ENCODE measurements at regions not wholly inside any gene's neighbourhood (a gene's known extent, or its start where the extent isn't known, plus 50 kb on each side); places are given as distances from the start of the nearest gene placed in this dataset.
"Not testable (repeated sequence)": the region's sequence is repeated elsewhere in the genome, so short reads cannot be mapped to it uniquely, and the experiment has no call there.

DNA sequence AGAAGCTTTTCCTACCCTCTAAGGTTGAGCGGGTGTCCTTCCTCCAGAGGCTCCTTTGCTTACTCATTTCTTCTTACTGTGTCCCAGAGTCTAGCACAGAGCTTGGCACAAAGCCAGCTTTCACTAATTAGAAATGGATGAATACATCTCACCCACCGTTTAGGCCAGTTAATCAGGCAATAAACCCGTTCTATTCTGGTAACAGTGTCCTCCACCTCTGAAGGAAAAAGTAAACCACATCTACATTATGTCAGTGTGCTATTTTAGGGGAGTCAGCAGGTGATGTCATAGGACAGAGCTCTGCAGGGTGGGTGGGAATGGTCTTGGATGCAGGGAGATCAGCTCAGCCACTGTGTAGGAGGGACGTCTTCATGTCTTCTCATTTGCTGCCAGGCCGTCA lies 109.2 kb downstream of the OSTF1 start:
- peak; percentile 8 for DNase-seq

DNA sequence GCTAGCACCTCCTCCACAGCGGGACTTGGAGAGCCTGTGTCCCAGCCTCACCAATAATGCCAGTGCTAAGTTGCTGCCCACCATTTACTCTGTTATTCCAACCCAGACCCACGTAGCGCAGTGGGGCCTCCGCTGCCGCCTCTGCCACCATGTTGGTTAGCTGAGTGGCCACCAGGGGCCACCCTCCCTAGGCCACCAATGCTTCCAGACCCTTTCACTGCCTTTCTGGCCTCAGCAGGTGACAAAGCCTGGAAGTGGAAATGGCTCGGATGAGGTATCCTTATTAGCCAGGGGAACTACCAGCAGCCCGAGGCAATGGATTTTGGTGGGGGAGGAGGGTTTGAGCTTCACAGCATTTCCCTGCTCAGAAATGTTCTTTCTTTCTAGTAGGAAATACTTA lies 110.1 kb downstream of the OSTF1 start:
- DNase-seq: peak; percentile 14

DNA sequence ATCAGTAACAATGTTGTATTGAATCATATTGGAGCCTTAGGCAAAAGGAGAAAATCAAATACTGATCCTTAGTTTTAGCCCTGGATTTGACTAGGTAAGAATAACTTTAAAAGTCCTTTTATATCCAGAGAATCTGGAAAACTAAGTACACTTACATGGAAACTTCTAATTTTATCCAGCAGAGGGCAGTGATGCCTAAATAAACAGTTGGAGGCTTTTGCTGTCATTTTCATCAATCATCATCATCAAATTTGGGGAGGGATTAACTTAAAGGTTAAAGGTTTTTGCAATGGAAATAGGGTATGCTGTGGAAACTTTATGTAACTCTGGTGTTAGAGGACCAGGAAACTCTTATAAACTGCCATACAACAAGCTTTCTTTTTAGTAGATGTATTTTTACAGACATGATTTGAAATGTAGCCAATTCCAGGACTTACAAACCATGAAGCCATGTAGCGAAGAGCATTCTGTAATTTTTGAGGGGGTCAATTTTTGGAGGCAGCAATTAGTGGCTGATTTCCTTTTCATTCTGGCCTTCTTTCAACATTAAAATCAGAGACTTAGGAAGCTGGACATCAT lies 112.7 kb downstream of the OSTF1 start:
- DNase-seq: peak; percentile 46

DNA sequence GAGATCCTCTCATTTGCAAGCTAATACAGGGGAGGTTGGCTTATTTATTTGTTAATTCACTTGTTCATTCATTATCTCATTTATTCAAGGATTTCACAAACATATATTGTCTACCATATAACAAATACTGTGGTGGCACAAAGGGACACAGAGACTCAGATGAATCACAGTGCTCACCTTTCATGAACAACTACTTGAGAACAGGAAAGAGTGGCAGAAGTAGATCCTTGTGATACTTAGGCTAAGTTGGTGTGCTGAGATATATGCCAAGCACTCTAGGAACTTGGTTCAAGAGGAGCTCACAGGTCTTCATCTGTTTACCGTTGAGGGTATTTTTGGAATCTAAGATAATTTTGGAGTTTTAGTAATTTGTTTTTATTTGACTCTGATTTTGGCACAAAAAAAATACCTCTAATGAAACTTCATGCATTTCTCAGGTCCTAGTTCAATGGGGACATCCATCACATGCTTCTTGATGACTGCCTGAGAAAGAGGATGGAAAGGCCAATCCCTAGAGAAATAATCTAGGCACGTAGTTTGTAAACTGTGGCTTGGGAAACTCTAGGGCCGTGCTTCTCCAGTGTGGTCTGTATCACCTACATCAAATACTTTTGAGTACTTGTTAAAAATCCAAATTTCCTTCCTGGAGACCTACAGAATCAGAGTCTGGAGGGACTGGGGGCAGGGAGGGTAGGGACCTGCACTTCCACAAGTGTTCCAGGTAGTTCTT lies 113.3 kb downstream of the OSTF1 start:
- no peak for DNase-seq

DNA sequence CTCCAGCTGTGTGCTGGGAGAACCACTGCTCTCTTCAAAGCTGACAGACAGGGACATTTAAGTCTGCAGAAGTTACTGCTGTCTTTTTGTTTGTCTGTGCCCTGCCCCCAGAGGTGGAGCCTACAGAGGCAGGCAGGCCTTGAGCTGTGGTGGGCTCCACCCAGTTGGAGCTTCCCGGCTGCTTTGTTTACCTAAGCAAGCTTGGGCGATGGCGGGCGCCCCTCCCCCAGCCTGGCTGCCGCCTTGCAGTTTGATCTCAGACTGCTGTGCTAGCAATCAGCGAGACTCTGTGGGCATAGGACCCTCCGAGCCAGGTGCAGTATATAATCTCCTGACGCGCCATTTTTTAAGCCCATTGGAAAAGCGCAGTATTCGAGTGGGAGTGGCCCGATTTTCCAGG lies 119.7 kb downstream of the OSTF1 start:
- DNase-seq: not testable (repeated sequence)

DNA sequence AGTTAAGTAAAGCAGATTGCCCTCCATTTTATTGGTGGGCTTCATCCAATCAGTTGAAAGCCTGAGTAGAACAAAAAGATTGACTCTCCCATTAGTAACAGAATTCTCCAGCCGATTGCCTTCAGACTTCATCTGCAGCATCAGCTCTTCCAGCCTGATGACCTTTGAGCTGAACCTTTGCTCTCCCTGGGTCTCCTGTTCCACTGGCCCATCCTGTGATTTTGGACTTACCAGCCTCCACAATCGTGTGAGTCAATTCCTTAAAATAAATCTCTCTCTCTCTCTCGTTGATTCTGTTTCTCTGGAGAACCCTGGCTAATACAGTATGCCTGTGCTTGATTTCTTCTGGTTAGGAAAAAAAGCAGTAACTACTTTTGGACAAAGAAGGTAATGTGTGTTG lies 121.9 kb downstream of the OSTF1 start:
- no peak for DNase-seq

DNA sequence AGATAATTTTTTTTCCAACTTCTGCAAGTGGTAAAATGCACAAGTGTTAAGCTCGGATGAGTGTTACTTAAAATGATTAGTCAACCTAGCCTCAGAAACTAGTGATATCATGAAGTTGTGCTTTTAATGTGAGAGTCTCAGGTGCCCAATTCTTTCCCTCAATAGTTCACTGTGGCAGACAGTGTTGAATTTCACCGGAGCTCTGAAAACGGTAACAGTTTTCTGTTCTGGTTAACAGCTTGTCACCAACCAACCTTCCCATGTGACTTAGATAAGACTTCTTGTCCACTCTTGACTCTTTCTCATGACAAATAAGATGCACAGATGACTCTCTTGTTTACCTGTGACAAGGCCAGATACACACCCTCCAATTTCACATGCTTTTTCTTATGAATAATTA lies 125.5 kb downstream of the OSTF1 start:
- DNase-seq: no peak

DNA sequence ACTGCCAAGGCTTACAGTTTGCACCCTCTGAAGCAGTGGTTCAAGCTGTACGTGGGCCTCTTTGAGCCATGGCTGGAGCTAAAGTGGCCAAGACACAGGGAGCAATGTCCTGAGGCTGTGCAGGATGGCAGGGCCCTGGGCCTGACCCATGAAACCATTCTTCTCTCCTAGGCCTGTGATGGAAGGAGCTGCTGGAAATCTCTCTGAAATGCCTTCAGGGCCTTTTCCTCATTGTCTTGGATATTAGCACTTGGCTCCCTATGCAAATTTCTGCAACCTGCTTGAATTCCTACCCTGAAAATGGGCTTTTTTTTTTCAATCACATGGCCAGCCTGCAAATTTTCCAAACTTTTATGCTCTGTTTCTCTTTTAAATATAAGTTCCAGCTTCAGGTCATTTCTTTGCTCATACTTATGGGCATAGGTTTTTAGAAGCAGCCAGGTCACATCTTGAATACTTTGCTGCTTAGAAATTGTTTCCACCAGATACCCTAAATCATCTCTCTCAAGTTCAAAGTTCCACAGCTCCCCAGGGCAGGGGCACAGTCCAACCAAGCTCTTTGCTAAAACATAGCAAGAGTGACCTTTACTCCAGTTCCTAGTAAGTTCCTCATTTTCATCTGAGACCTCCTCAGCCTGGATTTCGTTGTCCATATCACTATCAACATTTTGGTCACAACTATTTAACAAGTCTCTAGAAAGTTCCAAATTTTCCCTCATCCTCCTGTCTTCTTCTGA lies 138.3 kb downstream of the OSTF1 start:
- DNase-seq: no peak

DNA sequence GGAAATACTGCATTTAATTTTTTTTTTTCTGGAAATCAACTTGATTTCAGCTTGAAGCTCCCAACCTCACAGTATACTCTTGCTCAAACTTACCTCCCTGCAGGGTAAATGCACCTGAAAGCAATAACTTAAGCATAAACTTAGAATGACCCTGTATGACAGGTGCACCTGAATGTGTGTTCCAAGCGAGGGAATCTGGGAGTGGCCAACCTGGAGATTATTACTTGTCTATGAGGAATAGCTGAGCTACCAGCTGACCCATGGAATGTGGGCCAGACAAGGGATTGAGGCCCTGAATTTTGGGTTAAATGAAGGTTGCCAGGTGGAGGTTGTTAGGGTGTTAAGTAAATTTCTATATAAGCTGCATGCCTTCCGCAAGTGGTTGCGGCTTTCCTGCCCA lies 140.6 kb downstream of the OSTF1 start:
- no peak for DNase-seq

DNA sequence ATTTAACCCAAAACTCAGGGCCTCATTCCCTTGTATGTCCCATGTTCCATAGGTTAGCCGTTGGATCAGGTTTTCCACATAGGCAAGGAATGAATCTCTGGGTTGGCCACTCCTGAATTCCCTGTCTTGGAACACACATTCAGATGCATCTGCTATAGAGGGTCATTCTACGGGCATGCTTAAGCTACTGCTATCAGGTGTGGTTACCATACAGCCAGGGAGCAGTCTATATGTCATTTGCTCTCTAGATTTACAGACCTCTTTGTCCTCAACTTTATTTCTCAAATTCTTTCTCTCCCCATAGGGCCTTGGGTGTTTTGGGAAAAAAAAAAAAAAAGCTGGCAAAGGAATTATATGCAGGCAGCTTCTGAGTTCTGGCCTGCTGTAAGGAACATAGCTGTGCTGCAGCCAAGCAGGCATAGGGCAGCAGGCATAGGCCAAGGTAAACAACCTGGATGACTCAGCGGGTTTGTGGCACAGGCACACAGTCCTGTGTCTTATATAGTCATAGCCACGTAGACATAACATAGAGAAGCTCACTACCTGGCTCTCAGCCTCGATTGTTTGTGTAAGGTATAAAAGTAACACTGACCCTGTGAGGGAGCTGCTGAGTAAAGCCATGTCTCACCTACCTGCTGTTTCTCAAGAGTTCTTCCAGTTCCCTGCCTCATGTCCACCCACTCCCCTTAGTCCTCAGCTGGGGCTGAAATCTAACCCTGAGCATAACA lies 141.5 kb downstream of the OSTF1 start:
- DNase-seq: peak; percentile 64

DNA sequence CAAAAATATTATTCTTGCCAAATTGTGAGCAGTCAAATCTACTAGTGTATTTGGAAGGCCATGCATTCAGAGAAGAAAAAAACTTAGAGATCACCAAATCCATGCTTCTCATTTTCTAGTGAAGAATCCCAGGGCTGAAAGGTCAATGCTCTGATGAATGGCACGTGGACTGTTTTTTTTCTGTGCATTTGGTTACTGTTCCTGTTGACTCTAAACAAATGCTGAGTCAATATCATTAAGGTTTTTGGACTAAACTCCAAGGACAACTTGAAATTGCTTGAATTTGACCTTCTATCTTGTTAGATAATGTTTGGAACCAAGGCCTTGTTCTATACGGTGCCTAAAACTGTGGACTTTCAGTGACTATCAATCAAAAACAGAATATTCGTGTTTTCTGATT lies 142.2 kb downstream of the OSTF1 start:
- no peak for DNase-seq

DNA sequence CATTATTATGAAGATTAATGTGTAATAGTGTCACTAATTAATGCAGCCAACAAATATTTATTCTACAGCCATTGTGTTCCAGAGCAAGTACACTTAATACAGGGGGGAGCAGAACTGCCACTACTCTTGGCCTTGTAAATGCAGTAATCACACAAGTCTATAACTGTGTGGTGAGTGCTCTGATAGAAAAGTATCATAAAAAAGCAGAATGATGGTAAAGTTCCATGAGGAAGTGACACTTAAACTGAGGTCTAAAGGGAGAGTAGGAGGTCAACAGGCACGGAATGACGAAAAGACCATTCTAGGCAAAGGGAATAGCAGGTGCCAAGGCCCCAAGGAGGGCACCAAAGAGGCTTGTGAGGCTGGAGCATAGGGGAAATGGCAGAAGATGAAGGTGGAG lies 142.9 kb downstream of the OSTF1 start:
- no peak for DNase-seq

DNA sequence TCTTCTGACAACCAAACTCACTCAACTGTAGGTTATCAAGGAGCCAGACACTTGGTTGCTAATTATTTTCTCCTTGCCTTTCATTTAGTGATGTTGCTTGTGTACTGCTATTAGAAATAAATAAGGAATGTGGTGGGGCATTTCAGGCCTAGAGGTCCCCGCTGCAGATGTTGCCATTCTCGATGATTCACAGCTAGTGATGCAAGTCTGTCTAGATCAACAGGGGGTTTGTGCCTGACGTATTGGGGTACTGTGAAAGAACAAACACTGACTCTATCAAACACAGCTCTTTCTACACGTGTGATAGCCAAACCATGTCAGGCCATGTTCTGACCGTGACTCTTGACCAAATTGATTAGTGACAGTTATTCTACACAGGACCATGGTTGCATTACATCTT lies 144.7 kb downstream of the OSTF1 start:
- DNase-seq: no peak

DNA sequence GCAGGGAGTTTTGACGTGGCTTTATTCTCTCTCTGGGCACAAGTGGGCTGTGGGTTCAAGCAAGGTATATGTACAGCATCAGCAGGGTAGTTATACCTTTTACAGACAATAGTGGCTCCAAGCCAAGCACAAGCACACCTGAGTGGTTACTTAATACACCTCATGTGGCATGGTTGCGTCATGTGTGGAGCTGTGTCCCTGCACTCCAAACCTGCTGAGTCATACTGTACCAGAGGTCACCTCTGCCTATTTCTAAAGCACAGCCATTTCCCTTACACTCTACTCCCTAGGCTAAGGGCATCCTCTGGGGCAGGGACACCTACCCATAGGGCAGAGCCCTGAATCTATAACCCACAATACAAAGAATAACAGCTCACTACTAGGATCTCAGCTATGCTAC lies 147.3 kb downstream of the OSTF1 start:
- DNase-seq: no peak

DNA sequence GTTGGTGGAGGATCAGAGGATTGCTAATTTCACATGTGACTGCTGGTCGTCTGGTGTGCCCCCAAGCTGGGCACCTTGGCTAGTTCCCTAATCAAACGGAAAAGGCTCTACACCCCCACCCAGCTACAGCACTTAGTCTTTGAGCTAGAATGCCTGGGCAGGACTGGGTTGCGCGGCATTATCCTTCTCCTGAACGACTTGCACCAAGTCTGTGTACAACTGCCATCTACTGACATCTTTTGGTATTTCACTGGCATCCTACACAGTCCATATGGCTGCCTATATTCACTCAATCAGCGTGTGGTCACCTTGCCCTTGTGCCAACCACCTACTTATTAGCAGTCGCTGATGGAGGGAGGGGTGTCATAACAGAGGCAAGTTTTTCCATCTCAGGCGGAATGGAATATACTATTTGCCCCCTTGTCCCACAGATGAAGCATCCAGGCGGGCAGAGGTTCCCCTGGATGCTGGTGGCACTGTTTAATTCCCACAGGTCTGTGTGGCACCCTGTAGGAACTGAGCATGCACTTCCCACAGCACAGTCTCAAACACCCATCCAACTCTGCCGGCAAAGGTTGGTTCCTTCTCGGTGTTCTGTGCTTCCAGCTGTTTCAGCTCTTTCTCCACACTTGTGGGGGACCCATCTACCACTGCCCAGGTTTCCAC lies 150.1 kb downstream of the OSTF1 start:
- DNase-seq: peak; percentile 71

DNA sequence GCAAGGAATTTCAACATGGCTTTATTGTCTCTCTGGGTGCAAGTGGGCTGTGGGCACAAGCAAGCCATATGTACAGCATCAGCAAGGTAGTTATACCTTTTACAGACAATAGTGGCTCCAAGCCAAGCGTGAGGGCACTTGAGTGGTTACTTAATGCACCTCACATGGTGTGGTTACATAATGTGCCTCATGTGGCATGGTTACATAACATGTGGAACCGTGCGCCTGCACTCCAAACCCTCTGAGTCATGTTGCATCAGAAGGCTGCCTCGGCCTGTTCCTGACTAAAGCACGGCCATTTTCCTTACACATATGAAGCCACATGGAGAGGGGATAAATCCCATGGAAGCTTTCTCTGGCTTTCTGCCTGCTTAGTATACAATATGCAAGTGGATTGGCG lies 150.9 kb downstream of the OSTF1 start:
- DNase-seq: peak; percentile 45

DNA sequence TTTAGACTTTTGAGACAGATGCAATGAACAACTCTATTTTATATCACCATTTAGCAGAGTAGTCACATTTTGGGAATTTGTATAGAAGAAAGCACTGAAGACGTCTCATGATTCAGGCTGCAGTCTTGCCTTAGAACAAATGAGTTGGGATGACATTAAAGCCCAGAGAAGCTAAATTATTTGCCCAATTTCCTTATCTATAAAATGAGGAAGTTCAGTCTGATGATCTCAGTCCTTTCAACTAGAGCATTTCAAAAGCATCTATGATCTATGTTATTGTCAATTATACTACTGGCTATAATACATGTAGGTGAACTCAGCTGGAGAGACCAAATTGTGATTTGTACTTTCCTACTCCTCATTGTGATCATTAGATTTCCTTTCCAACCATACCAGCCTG lies 154.1 kb downstream of the OSTF1 start:
- DNase-seq: no peak

DNA sequence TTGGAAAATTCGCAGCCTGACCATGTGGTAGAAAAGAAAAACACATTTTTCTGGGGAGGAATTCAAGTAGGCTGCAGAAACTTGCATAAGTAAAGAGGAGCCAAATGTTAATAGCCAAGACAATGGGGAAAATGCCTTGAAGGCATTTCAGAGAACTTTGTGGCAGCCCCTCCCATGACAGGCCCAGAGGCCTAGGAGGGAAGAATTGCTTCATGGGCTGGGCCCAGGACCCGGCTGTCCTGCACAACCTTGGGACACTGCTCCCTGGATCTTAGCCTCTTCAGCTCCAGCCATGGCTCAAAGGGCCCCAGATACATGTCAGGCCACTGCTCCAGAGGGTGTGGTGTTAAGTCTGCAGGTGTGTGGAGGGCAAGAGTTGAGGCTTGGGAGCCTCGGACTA lies 158.6 kb downstream of the OSTF1 start:
- DNase-seq: no peak

DNA sequence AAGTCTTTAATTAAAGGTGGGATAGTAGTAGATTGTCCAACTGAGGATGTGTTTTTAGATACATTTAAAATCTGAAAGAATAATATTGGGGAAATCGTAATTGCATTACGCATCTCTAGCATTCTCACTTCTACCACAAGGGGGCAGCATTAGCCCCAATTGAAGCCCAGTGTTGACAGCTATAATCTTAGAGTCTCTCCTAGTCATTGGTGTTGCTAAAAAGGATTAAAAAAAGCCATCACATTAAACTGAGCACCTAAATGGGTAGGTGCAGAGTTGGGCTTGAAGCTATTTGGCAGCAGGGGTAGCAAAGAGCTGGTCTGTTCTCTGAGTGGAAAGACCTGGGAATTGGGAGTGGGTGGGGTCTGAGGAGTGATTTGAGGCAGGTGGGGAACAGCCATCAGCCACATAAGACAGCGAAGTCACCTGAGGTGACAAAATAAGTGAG lies 177.2 kb downstream of the OSTF1 start:
- peak; percentile 30 for DNase-seq

DNA sequence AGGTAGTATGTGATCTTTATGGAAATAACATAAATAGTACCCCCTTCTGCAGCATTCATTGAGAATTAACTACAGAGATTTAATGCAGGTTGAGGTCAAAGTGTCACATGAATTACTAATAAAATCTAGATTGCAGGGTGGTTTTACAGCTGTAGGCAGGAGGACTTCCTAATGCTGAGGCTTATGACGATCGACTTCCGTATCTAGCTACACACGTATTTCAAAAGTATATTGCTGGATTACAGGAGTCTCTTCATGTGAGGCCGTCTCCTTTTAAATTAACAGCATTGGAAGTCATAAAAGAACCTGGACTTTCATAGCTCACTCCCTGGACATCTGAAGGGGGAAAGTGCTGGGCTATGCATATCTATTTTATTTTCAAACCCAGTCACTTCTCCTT lies 180.9 kb downstream of the OSTF1 start:
- DNase-seq: no peak

DNA sequence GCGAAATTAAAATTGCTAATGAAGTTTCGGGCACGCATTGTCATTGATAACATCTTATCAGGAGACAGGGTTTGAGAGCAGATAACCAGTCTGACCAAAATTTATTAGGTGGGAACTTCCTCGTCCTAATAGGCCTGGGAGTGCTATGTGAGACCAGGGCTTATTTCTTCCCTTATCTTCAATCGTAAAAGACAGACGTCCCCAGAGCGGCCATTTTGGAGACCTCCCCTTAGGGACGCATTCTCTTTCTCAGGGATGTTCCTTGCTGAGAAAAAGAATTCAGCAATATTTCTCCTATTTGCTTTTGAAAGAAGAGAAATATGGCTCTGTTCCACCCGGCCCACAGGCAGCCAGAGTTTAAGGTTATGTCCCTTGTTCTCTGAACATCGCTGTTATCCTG lies 184.7 kb downstream of the OSTF1 start:
- not testable (repeated sequence) for DNase-seq

DNA sequence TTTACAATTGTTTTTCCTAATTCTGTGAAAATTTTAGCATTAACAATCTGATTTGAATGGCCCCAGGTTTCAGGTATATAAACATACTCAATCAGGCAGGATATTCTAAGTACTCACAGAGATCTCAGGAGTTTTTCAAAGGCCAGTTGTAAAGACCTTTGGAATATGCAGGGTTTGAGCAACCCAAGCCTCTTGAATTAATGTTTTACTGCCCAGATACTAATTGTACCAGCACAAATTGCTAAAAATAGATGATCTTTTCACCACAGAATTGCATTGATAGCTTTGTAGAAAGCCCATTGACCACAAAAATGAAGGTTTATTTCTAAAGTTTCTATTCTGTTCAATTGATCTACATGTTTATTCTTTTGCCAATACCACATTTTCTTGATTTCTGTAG lies 186.5 kb downstream of the OSTF1 start:
- no peak for DNase-seq

DNA sequence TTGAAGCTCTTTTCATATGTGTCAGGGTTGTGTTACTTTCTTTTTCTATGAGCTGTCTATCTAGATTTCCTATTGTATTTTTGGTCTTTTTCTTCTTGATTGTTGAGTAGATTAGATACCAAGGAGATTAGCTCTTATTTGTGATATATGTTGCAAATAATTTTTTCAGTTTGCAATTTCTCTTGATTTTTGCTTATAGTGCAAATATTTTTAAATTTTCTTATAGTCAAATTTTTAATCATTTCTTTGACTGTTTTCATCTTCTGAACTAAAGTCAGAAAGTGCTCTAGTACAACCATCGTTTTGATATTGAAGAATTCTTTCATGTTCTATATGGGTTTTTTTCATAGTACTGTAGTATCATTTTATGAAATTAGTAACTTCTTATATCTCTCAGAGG lies 193.7 kb downstream of the OSTF1 start:
- no peak for DNase-seq

Data from RPMI8226 (cell line).